Stomach (tissue), 8 donors: ENCODE measurements at regions not wholly inside any gene's neighbourhood (a gene's known extent, or its start where the extent isn't known, plus 50 kb on each side); places are given as distances from the start of the nearest gene placed in this dataset.
"Not testable (repeated sequence)": the region's sequence is repeated elsewhere in the genome, so short reads cannot be mapped to it uniquely, and the experiment has no call there.

ENCODE experiments used
- DNase-seq, 2 donors: peaks; one replicate each; pipeline versions ENCODE4 v3.0.0 to v3.0.0-alpha.2; 2013 to 2019
- H3K27ac ChIP-seq, 5 donors: fragments of 200-600 bp in 4 of 5; sonication (generic) in 4 of 5; one replicate each; pipeline ENCODE4 v1.5.1; 2013 to 2019; ENCODE audit warnings: mild to moderate bottlenecking in 1 of 5, moderate library complexity in 1 of 5
- H3K27me3 ChIP-seq, 3 donors: fragments of 200-600 bp; sonication (generic); one replicate each; pipeline ENCODE4 v1.5.1; 2017 to 2019; ENCODE audit warnings: mixed run types in 1 of 3
- H3K36me3 ChIP-seq, 4 donors: fragments of 200-600 bp; sonication (generic); 1 replicate in 3 of 4; 2 replicates in 1 of 4; pipeline ENCODE4 v1.5.1; 2016 to 2019
- H3K4me1 ChIP-seq, 4 donors: fragments of 200-600 bp; sonication (generic); one replicate each; pipeline ENCODE4 v1.5.1; 2016 to 2019
- H3K4me3 ChIP-seq, 4 donors: fragments of 200-600 bp; sonication (generic) in 3 of 4; one replicate each; pipeline ENCODE4 v1.5.1; 2016 to 2019; ENCODE audit warnings: mild to moderate bottlenecking in 1 of 4
- H3K9me3 ChIP-seq, 4 donors: fragments of 200-600 bp; sonication (generic); one replicate each; pipeline ENCODE4 v1.5.1; 2016 to 2019
- EP300 ChIP-seq: sonication (generic); formaldehyde crosslinking; IDR thresholded peaks from one replicate; pipeline ENCODE4 v1.6.1; 2017; ENCODE audit warnings: antibody characterized with exemption
- POLR2A ChIP-seq, 4 donors: fragments of 450-650 bp; IDR thresholded peaks; one replicate each; pipeline ENCODE4 v1.6.1; 2016; ENCODE audit warnings: antibody characterized with exemption in 4 of 4, control low read depth in 2 of 4, mild to moderate bottlenecking in 1 of 4, moderate library complexity in 1 of 4
- POLR2AphosphoS5 ChIP-seq, 3 donors: sonication (generic); formaldehyde crosslinking; IDR thresholded peaks; one replicate each; pipeline ENCODE4 v1.6.1; 2016; ENCODE audit warnings: antibody characterized with exemption in 3 of 3
- WGBS, 5 donors: extraction: QIAGEN DNeasy Blood & Tissue Kit in 3 of 5; methylation state at CpG; one replicate each; pipeline versions ENCODE4 v1.1.5 to v1.1.7; 2013 to 2018; 5-methylcytosine and 5-hydroxymethylcytosine counted together
- intact Hi-C: fragments of 100-400 bp; cut with DNase I; formaldehyde crosslinking; loops from one replicate; pipeline ENCODE4 v1.15.1; 2023; ENCODE audit warnings: low total_unique reads
- TF ChIP-seq, protein P1 (sequence below), 7 experiments: fragments of 450-650 bp in 4 of 7; fragments of 200-600 bp in 3 of 7; sonication (generic) in 3 of 7; IDR thresholded peaks; one replicate each; pipeline ENCODE4 v1.5.1; 2016 to 2019; ENCODE audit warnings: antibody characterized with exemption in 7 of 7, control low read depth in 2 of 7, mild to moderate bottlenecking in 1 of 7
- donor health status: healthy with polysubstance abuse.
- donor health status: Bipolar disorder and iron deficiency.
- donor health status: healthy.

DNA sequence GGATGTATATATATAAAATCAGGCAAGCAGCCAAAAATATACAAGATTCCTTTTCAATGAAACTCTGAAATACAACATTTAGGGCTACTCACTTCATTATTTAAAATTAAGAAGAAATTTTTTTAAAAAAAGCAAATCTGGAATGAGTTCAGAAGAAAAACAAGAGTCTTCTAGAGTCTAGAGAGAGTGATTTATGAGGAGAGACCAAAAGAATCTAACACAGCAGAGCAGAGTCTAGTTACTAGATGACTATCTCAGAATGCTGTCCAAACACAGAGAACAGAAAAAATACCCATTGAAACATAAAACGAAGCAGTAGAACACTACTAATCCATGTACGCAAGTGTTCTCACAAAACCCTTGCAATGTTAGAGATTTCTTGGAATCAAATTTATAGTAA, 275.2 kb upstream of the CBLB start:
- no peaks in the 10 kb centered on the region for H3K36me3 ChIP-seq

DNA sequence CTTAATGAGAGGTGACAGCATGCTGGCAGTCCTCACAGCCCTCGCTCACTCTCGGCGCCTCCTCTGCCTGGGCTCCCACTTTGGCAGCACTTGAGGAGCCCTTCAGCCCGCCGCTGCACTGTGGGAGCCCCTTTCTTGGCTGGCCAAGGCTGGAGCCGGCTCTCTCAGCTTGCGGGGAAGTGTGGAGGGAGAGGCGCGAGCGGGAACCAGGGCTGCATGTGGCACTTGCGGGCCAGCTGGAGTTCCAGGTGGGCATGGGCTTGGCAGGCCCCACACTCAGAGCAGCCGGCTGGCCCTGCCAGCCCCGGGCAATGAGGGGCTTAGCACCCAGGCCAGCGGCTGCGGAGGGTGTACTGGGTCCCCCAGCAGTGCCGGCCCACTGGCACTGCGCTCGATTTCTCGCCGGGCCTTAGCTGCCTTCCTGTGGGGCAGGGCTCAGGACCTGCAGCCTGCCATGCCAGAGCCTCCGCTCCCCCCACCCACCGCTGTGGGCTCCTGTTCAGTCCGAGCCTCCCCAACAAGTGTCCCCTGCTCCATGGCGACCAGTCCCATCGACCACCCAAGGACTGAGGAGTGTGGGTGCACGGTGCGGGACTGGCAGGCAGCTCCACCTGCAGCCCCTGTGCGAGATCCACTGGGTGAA, 279.7 kb upstream of the CBLB start:
- H3K36me3 ChIP-seq, intact Hi-C loops, H3K27ac ChIP-seq, DNase-seq, H3K27me3 ChIP-seq, H3K4me3 ChIP-seq, H3K4me1 ChIP-seq: not testable (repeated sequence)
- 94 to 99% (median 96%) methylated on average over 20 to 28 of the region's 28 CpGs for WGBS, 5 donors
- peaks cover 0 to 13% (median 3%) of the 10 kb centered on the region in 4 donors for H3K9me3 ChIP-seq

More for the DNA sequence above, 275.2 kb upstream of the CBLB start:
- Histone ChIP-seq H3K4me1 (peaks cover 0 to 2% (median 0%) of the 10 kb centered on the region in 4 donors), H3K27me3 (no peaks in the 10 kb centered on the region), H3K4me3 (no peak overlapping the region), H3K9me3 (peaks cover 0 to 13% (median 3%) of the 10 kb centered on the region in 4 donors), H3K27ac (no peak overlapping the region)
- 75 to 90% (median 87%) methylated on average over 2 of the region's 2 CpGs for WGBS, 5 donors
- TF ChIP-seq, protein P1, sequence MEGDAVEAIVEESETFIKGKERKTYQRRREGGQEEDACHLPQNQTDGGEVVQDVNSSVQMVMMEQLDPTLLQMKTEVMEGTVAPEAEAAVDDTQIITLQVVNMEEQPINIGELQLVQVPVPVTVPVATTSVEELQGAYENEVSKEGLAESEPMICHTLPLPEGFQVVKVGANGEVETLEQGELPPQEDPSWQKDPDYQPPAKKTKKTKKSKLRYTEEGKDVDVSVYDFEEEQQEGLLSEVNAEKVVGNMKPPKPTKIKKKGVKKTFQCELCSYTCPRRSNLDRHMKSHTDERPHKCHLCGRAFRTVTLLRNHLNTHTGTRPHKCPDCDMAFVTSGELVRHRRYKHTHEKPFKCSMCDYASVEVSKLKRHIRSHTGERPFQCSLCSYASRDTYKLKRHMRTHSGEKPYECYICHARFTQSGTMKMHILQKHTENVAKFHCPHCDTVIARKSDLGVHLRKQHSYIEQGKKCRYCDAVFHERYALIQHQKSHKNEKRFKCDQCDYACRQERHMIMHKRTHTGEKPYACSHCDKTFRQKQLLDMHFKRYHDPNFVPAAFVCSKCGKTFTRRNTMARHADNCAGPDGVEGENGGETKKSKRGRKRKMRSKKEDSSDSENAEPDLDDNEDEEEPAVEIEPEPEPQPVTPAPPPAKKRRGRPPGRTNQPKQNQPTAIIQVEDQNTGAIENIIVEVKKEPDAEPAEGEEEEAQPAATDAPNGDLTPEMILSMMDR (IDR thresholded peaks at IDR 0.05): no peak
- TF ChIP-seq POLR2AphosphoS5 (IDR thresholded peaks at IDR 0.05) (no peak), EP300 (no peak), POLR2A (IDR thresholded peaks at IDR 0.05) (no peak)
- intact Hi-C loops: no loop called here
- DNase-seq: no peak

DNA sequence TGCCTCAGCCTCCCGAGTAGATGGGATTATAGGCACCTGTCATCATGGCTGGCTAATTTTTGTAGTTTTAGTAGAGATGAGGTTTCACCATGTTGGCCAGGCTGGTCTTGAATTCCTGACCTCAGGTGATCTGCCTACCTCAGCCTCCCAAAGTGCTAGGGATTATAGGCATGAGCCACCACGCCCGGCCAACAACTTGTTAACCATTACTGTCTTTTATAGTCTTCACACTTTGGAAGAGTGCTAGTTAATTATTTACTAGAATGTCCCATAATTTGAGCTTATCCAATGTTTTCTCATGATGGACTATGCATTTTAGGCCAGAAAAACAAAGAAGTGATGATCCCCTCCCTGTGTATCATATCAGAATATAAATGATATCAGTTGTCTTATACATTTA, 288.6 kb upstream of the CBLB start:
- Histone ChIP-seq H3K4me3 (no peak overlapping the region), H3K36me3 (no peaks in the 10 kb centered on the region), H3K27me3 (no peaks in the 10 kb centered on the region), H3K9me3 (no peaks in the 10 kb centered on the region), H3K27ac (no peak overlapping the region), H3K4me1 (no peaks in the 10 kb centered on the region)
- TF ChIP-seq POLR2AphosphoS5 (IDR thresholded peaks at IDR 0.05) (no peak), POLR2A (IDR thresholded peaks at IDR 0.05) (no peak), EP300 (no peak)
- TF ChIP-seq, protein P1 (IDR thresholded peaks at IDR 0.05): no peak
- intact Hi-C loops: no loop called here
- WGBS, 5 donors: 81 to 99% (median 88%) methylated on average over 3 of the region's 3 CpGs
- DNase-seq: no peak

DNA sequence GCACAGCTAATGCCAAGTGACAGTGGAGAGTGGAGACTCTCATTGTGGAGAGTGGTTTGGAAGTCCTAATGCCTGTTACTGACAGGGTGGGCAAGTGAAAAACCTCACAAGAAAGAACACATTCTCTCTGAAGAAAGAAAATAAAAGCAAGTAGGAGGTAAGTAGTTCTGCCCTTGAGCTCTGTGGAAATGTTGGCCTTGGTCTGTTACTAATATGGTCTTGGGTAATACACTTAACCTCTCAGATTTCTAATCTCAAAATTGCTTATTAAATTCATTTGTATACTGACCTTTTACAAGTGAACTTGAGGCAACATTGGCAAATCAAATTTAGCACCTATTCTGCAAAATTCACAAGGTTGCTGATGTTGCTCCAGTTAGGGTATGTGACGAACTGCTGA, 291.6 kb upstream of the CBLB start:
- intact Hi-C loops: no loop called here
- Histone ChIP-seq H3K4me3 (no peak overlapping the region), H3K36me3 (no peaks in the 10 kb centered on the region), H3K27me3 (no peaks in the 10 kb centered on the region), H3K9me3 (no peaks in the 10 kb centered on the region), H3K4me1 (no peaks in the 10 kb centered on the region), H3K27ac (no peak overlapping the region)
- TF ChIP-seq POLR2A (IDR thresholded peaks at IDR 0.05) (no peak), POLR2AphosphoS5 (IDR thresholded peaks at IDR 0.05) (no peak), EP300 (no peak)
- TF ChIP-seq, protein P1 (IDR thresholded peaks at IDR 0.05): no peak
- WGBS, 5 donors: 87 to 93% (median 90%) methylated on average over 1 of the region's 1 CpG
- no peak for DNase-seq

DNA sequence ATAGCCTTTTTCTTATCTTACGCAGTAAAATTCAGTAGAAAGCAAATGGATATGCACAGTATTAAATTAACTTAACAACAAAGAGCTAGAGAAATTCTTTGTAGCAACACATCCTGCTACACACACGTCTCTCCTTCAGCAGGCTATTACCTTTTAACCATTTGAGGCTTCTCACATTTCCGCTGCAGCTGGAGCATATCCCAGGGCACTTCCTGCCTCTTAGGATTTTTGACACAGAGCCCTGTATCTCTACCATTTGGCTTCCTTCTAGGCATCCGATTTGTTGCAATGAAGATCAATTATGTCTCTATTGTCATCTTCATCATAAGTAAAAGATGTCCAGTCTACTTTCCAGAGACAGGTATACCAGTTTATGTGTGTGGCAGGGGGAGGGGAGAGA, 292.4 kb upstream of the CBLB start:
- no peaks in the 10 kb centered on the region for H3K27me3 ChIP-seq
- no peak overlapping the region for H3K4me3 ChIP-seq
- DNase-seq: no peak
- no peaks in the 10 kb centered on the region for H3K9me3 ChIP-seq
- H3K4me1 ChIP-seq: no peaks in the 10 kb centered on the region
- no peaks in the 10 kb centered on the region for H3K36me3 ChIP-seq
- TF ChIP-seq POLR2AphosphoS5 (IDR thresholded peaks at IDR 0.05) (no peak), POLR2A (IDR thresholded peaks at IDR 0.05) (no peak), EP300 (no peak)
- TF ChIP-seq, protein P1 (IDR thresholded peaks at IDR 0.05): no peak
- intact Hi-C loops: no loop called here
- no peak overlapping the region for H3K27ac ChIP-seq
- 54 to 62% (median 61%) methylated on average over 4 of the region's 4 CpGs for WGBS, 5 donors
